SK-N-SH (cell line): ENCODE measurements at regions not wholly inside any gene's neighbourhood (a gene's known extent, or its start where the extent isn't known, plus 50 kb on each side); places are given as distances from the start of the nearest gene placed in this dataset.
A peak's percentile ranks its signal among the peaks of the same experiment; 100 is the strongest.

Experiments used
- CTCF ChIA-PET: fragments of 300-600, 350-600 bp; formaldehyde crosslinking; extraction: SDS; loops from one replicate; lab custom pipeline; 2021; lab: Yijun Ruan, JAX
- POLR2A ChIA-PET: fragments of 350-600 bp; sonication (Branson Sonifier 250); formaldehyde crosslinking; extraction: SDS; loops from one replicate; lab custom pipeline; 2020; ENCODE audit warnings: antibody characterized with exemption, inconsistent platforms; lab: Yijun Ruan, JAX
- DNase-seq: peaks from one replicate; pipeline ENCODE4 v3.0.0; 2012
- H2AFZ ChIP-seq: fragments of 200-600 bp; sonication (generic); 2 replicates; pipeline ENCODE4 v1.8.1; 2016; ENCODE audit warnings: antibody characterized with exemption, mild to moderate bottlenecking, low read depth
- H3F3A ChIP-seq: fragments of 200-600 bp; sonication (generic); replicated peaks from 2 replicates; pipeline ENCODE3; 2016; ENCODE audit warnings: antibody characterized with exemption, mild to moderate bottlenecking; ENCODE audit not compliant: insufficient read depth
- H3K27ac ChIP-seq, 2 experiments: fragments of 200-500 bp in 1 of 2; fragments of 200-600 bp in 1 of 2; sonication (Bioruptor generic) in 1 of 2; sonication (generic), shearing (Covaris generic) in 1 of 2; 2 replicates each; pipeline versions ENCODE4 v1.5.1 to v1.6.1; 2014 to 2016; ENCODE audit warnings: low read depth in 2 of 2, inconsistent platforms in 1 of 2, low read length in 1 of 2, mild to moderate bottlenecking in 1 of 2, mixed read lengths in 1 of 2
- H3K27me3 ChIP-seq: fragments of 200-600 bp; sonication (generic), shearing (Covaris generic); 2 replicates; pipeline ENCODE4 v1.6.1; 2016; ENCODE audit warnings: mixed run types; ENCODE audit not compliant: insufficient read depth
- H3K36me3 ChIP-seq, 2 experiments: fragments of 200-500 bp in 1 of 2; fragments of 200-600 bp in 1 of 2; sonication (Bioruptor generic) in 1 of 2; sonication (generic) in 1 of 2; replicated peaks in 1 of 2; 2 replicates each; pipeline versions ENCODE3 to v1.5.1; 2014 to 2016; ENCODE audit warnings: low read length in 1 of 2, mild to moderate bottlenecking in 1 of 2; ENCODE audit not compliant: insufficient read depth in 2 of 2, control insufficient read depth in 1 of 2
- H3K4me1 ChIP-seq, 2 experiments: fragments of 200-500 bp in 1 of 2; fragments of 200-600 bp in 1 of 2; sonication (Bioruptor generic) in 1 of 2; sonication (generic), shearing (Covaris generic) in 1 of 2; 2 replicates each; pipeline versions ENCODE4 v1.5.1 to v1.6.1; 2014 to 2016; ENCODE audit warnings: low read depth in 1 of 2, low read length in 1 of 2, mixed run types in 1 of 2; ENCODE audit not compliant: insufficient read depth in 2 of 2, control insufficient read depth in 1 of 2
- H3K4me2 ChIP-seq: fragments of 200-600 bp; sonication (generic), shearing (Covaris generic); 2 replicates; pipeline ENCODE4 v1.6.1; 2017; ENCODE audit warnings: mixed run types
- H3K4me3 ChIP-seq, 2 experiments: fragments of 200-500 bp in 1 of 2; fragments of 200-600 bp in 1 of 2; sonication (Bioruptor generic) in 1 of 2; sonication (generic), shearing (Covaris generic) in 1 of 2; 2 replicates each; pipeline versions ENCODE4 v1.5.1 to v1.8.1; 2014 to 2016; ENCODE audit warnings: low read depth in 2 of 2, inconsistent platforms in 1 of 2, low read length in 1 of 2, mild to moderate bottlenecking in 1 of 2, mixed read lengths in 1 of 2, moderate library complexity in 1 of 2
- H3K79me2 ChIP-seq: fragments of 200-600 bp; sonication (generic); 2 replicates; pipeline ENCODE4 v1.8.1; 2017; ENCODE audit warnings: mild to moderate bottlenecking; ENCODE audit not compliant: insufficient read depth
- H3K9ac ChIP-seq: fragments of 200-600 bp; sonication (generic); 2 replicates; pipeline ENCODE4 v1.6.1; 2017; ENCODE audit warnings: mixed run types
- H3K9me2 ChIP-seq: fragments of 200-600 bp; sonication (generic); 2 replicates; pipeline ENCODE4 v1.6.1; 2017; ENCODE audit warnings: mixed run types
- H3K9me3 ChIP-seq: fragments of 200-600 bp; sonication (generic); 2 replicates; pipeline ENCODE4 v1.6.1; 2017; ENCODE audit warnings: mixed run types, mild to moderate bottlenecking, moderate library complexity
- H4K20me1 ChIP-seq: fragments of 200-600 bp; sonication (generic); 2 replicates; pipeline ENCODE4 v1.6.1; 2017; ENCODE audit warnings: mild to moderate bottlenecking, mixed run types; ENCODE audit not compliant: insufficient read depth
- CHD2 ChIP-seq: fragments of 150-350 bp; IDR thresholded peaks from 2 replicates; pipeline ENCODE4 v1.6.1; 2018; ENCODE audit warnings: low read length; ENCODE audit not compliant: partially characterized antibody
- CTCF ChIP-seq: fragments of 200-600 bp; sonication (generic); IDR thresholded peaks from 2 replicates; pipeline ENCODE4 v1.6.1; 2017; ENCODE audit warnings: antibody characterized with exemption, mild to moderate bottlenecking, moderate library complexity
- ELF1 ChIP-seq: IDR thresholded peaks from 2 replicates; pipeline ENCODE4 v1.4.0; 2012
- EP300 ChIP-seq, 2 experiments: IDR thresholded peaks; 2 replicates each; pipeline versions ENCODE4 v1.4.0 to v1.6.1; 2012; ENCODE audit warnings: borderline replicate concordance in 1 of 2, low read depth in 1 of 2, low read length in 1 of 2
- EZH2phosphoT487 ChIP-seq: fragments of 200-600 bp; sonication (generic); IDR thresholded peaks from 2 replicates; pipeline ENCODE4 v1.6.1; 2017; ENCODE audit warnings: low read depth, mixed run types, mild to moderate bottlenecking, antibody characterized with exemption, moderate library complexity, borderline replicate concordance
- FOSL2 ChIP-seq: IDR thresholded peaks from 2 replicates; pipeline ENCODE4 v1.4.0; 2012; ENCODE audit warnings: low read depth, mild to moderate bottlenecking, moderate library complexity, borderline replicate concordance
- FOXJ3 ChIP-seq: sonication (generic); formaldehyde crosslinking; IDR thresholded peaks from 2 replicates; pipeline ENCODE4 v1.5.1; 2020; ENCODE audit warnings: mild to moderate bottlenecking, missing genetic modification reagents
- GABPA ChIP-seq: IDR thresholded peaks from 2 replicates; pipeline ENCODE4 v1.4.0; 2012; ENCODE audit warnings: low read depth, mild to moderate bottlenecking
- IRF3 ChIP-seq: fragments of 150-350 bp; IDR thresholded peaks from 2 replicates; pipeline ENCODE4 v1.6.1; 2016; ENCODE audit warnings: mild to moderate bottlenecking, low read depth, low read length
- MEF2A ChIP-seq: IDR thresholded peaks from 2 replicates; pipeline ENCODE4 v1.4.0; 2012; ENCODE audit warnings: low read depth, borderline replicate concordance
- MXI1 ChIP-seq: IDR thresholded peaks from 2 replicates; pipeline ENCODE4 v1.6.1; 2012; ENCODE audit warnings: mild to moderate bottlenecking, low read depth, low read length, improper control_type of control experiment
- POLR2AphosphoS5 ChIP-seq: IDR thresholded peaks from 2 replicates; pipeline ENCODE4 v1.6.1; 2012; ENCODE audit warnings: low read depth, low read length
- RAD21 ChIP-seq: IDR thresholded peaks from 2 replicates; pipeline ENCODE4 v1.6.1; 2012; ENCODE audit warnings: mild to moderate bottlenecking, low read length
- RFX5 ChIP-seq: IDR thresholded peaks from 2 replicates; pipeline ENCODE4 v1.6.1; 2012; ENCODE audit warnings: mild to moderate bottlenecking, improper control_type of control experiment, low read length
- SMC3 ChIP-seq: IDR thresholded peaks from 2 replicates; pipeline ENCODE4 v1.6.1; 2012; ENCODE audit warnings: low read depth, low read length, improper control_type of control experiment
- TAF1 ChIP-seq: IDR thresholded peaks from 2 replicates; pipeline ENCODE4 v1.6.1; 2012; ENCODE audit warnings: low read depth, mild to moderate bottlenecking, low read length, moderate library complexity, borderline replicate concordance
- TEAD4 ChIP-seq: IDR thresholded peaks from 2 replicates; pipeline ENCODE4 v1.4.0; 2012; ENCODE audit warnings: mild to moderate bottlenecking, borderline replicate concordance; ENCODE audit not compliant: insufficient read depth
- USF2 ChIP-seq: fragments of 150-350 bp; IDR thresholded peaks from 2 replicates; pipeline ENCODE4 v1.6.1; 2017; ENCODE audit warnings: antibody characterized with exemption, low read length, low read depth, borderline replicate concordance
- WGBS: methylation state at CpG from one replicate; pipeline ENCODE4 v1.1.6; 2017; ENCODE audit warnings: low lambda C conversion rate; 5-methylcytosine and 5-hydroxymethylcytosine counted together
- TF ChIP-seq, protein P1 (sequence below): IDR thresholded peaks from 2 replicates; pipeline ENCODE4 v1.4.0; 2012; ENCODE audit warnings: low read depth, borderline replicate concordance
- TF ChIP-seq, protein P2 (sequence below): IDR thresholded peaks from 2 replicates; pipeline ENCODE4 v1.4.0; 2012; ENCODE audit warnings: low read depth
- TF ChIP-seq, protein P3 (sequence below): IDR thresholded peaks from 2 replicates; pipeline ENCODE4; 2012

DNA sequence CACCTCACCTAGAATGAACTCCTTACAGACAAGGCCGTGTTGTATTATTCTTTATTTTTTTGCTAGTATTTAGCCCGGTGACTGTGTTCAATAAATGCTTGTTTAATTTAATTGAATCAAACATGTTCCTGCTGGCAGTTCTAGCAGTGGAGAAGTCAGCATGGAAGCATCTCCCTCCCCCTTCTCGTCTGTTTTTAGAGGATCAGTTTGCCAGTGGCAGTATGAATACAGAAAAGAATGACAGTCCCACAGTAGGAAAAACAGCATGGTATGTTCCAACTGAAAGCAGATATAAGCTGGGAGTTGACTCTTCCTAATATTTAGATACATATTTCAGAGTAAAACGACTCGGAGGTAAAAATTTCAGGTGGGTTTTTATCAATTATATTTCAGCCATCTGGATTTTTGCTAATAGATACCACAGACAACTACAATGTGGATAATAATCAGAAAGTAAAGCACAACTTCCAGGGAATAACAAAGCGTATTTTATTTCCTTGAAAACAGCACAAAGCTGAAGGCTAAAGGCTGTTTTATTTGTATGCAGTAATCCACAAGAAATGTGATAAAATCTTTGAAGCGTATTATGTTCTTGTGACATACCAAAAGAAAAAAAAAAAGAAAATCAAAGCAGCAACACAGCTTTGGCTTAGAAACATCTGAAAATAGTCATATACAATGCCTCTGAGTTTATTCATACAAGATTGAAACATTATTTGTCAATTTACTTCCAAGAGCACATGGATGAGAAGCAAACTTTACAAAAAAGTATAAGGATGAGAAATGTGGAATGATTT lies 244.5 kb upstream of the KCNMB2 start (continued):
- TF ChIP-seq GABPA, result no peak
- TF ChIP-seq, protein P1, sequence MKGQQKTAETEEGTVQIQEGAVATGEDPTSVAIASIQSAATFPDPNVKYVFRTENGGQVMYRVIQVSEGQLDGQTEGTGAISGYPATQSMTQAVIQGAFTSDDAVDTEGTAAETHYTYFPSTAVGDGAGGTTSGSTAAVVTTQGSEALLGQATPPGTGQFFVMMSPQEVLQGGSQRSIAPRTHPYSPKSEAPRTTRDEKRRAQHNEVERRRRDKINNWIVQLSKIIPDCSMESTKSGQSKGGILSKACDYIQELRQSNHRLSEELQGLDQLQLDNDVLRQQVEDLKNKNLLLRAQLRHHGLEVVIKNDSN, result no peak
- no peak for TF ChIP-seq EZH2phosphoT487
- no peak for TF ChIP-seq FOXJ3 (CRISPR knock-in tag)
- no peak for TF ChIP-seq POLR2AphosphoS5
- no peak; the same call in 1 of the 2 replicates for TF ChIP-seq RFX5
- no peak for TF ChIP-seq USF2
- no peak for TF ChIP-seq ELF1
- 0 out of 2 replicates have a peak, but pooled peaks have one; percentile 7 for TF ChIP-seq SMC3
- TF ChIP-seq CTCF, result no peak
- peak; percentile 79 for TF ChIP-seq CHD2
- TF ChIP-seq EP300 (IDR thresholded peaks at IDR 0.05; ENCODE audit: borderline replicate concordance in 1 of 2, low read depth in 1 of 2, low read length in 1 of 2), result peak in 1 of 2 experiments; percentile 78; a peak in 2 of 4 replicates
- TF ChIP-seq IRF3, result no peak
- TF ChIP-seq, protein P2, sequence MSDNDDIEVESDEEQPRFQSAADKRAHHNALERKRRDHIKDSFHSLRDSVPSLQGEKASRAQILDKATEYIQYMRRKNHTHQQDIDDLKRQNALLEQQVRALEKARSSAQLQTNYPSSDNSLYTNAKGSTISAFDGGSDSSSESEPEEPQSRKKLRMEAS, result no peak
- TF ChIP-seq, all 33 proteins: peak for 9

- Histone ChIP-seq H2AFZ (no peak overlapping the region), H3K4me1 (peaks cover 8 to 14% of the 10 kb centered on the region in 2 experiments; a peak in 3 of 4 replicates), H3K27ac (peak overlapping the region; percentile 69 to 82; a peak in 3 of 4 replicates), H3K9me3 (no peaks in the 10 kb centered on the region), H3K36me3 (no peaks in the 10 kb centered on the region), H3F3A (peaks cover 10% of the 10 kb centered on the region), H3K4me2 (no peak overlapping the region), H3K27me3 (no peaks in the 10 kb centered on the region), H3K9me2 (no peaks in the 10 kb centered on the region), H3K4me3 (no peak overlapping the region), H3K9ac (no peak overlapping the region), H4K20me1 (no peaks in the 10 kb centered on the region), H3K79me2 (no peaks in the 10 kb centered on the region)
- peak; percentile 8 for DNase-seq
- WGBS, result 81% methylated on average over 2 of the region's 2 CpGs
- ChIA-PET POLR2A (no interaction called here), CTCF (no interaction called here)
- TF ChIP-seq FOSL2 (no peak; the same call in 1 of the 2 replicates), TAF1 (no peak), MXI1 (no peak), FOXJ3 (CRISPR knock-in tag) (no peak), ELF1 (no peak), EP300 (IDR thresholded peaks at IDR 0.05; ENCODE audit: borderline replicate concordance in 1 of 2, low read depth in 1 of 2, low read length in 1 of 2) (peak; percentile 60 to 65), RAD21 (0 out of 2 replicates have a peak, but pooled peaks have one; percentile 2), TEAD4 (0 out of 2 replicates have a peak, but pooled peaks have one; percentile 21), MEF2A (no peak), USF2 (no peak), SMC3 (no peak)
- TF ChIP-seq, protein P2, result no peak
- TF ChIP-seq, protein P3, sequence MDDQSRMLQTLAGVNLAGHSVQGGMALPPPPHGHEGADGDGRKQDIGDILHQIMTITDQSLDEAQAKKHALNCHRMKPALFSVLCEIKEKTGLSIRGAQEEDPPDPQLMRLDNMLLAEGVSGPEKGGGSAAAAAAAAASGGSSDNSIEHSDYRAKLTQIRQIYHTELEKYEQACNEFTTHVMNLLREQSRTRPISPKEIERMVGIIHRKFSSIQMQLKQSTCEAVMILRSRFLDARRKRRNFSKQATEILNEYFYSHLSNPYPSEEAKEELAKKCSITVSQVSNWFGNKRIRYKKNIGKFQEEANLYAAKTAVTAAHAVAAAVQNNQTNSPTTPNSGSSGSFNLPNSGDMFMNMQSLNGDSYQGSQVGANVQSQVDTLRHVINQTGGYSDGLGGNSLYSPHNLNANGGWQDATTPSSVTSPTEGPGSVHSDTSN, result peak; percentile 70
Observed at GRCh38 chr3:178295292-178295912, 240.8 kb upstream of the KCNMB2 start.
